SK-N-SH treated with all-trans-retinoic acid at 6 μM for 48 hours (cell line): ENCODE measurements at regions not wholly inside any gene's neighbourhood (a gene's known extent, or its start where the extent isn't known, plus 50 kb on each side); places are given as distances from the start of the nearest gene placed in this dataset.

Source experiments
- ATAC-seq: fragments of 200-7000 bp; cut with Tn5 transposase; 3 replicates; pipeline ENCODE4 v1.9.1; 2020; ENCODE audit warnings: mild to moderate bottlenecking, moderate library complexity
- ARNTL ChIP-seq: fragments of 450-650 bp; formaldehyde crosslinking; IDR thresholded peaks from 2 replicates; pipeline ENCODE4 v1.5.0; 2020; ENCODE audit warnings: low read depth, mild to moderate bottlenecking, moderate library complexity, borderline replicate concordance
- BACH2 ChIP-seq: fragments of 250-450 bp; sonication (Bioruptor Pico); IDR thresholded peaks from 2 replicates; pipeline ENCODE4 v1.9.0; 2021; ENCODE audit warnings: mild to moderate bottlenecking, borderline replicate concordance
- CSDC2 ChIP-seq: fragments of 250-450 bp; sonication (Bioruptor Pico); IDR thresholded peaks from 2 replicates; pipeline ENCODE4 v1.5.0; 2020; ENCODE audit warnings: mild to moderate bottlenecking, moderate library complexity
- CSRNP3 ChIP-seq: fragments of 250-450 bp; sonication (Bioruptor Pico); IDR thresholded peaks from 2 replicates; pipeline ENCODE4 v1.5.1; 2021; ENCODE audit warnings: mild to moderate bottlenecking, moderate library complexity
- GLIS3 ChIP-seq: fragments of 250-450 bp; sonication (Bioruptor Pico); IDR thresholded peaks from 2 replicates; pipeline ENCODE4 v1.5.0; 2020; ENCODE audit warnings: mild to moderate bottlenecking, moderate library complexity
- ISL1 ChIP-seq: fragments of 250-450 bp; sonication (Bioruptor Pico); IDR thresholded peaks from 2 replicates; pipeline ENCODE4 v2.1.2; 2022; ENCODE audit warnings: mild to moderate bottlenecking, moderate library complexity
- OSR1 ChIP-seq: fragments of 250-450 bp; sonication (Bioruptor Pico); IDR thresholded peaks from 2 replicates; pipeline ENCODE4 v1.8.0; 2022; ENCODE audit warnings: moderate library complexity, mild to moderate bottlenecking, inconsistent platforms
- POU6F1 ChIP-seq: fragments of 250-450 bp; sonication (Bioruptor Pico); IDR thresholded peaks from 2 replicates; pipeline ENCODE4 v1.8.0; 2021; ENCODE audit warnings: low read depth, mild to moderate bottlenecking, moderate library complexity, borderline replicate concordance
- PPARA ChIP-seq: fragments of 250-450 bp; sonication (Bioruptor Pico); IDR thresholded peaks from 2 replicates; pipeline ENCODE4 v1.5.0; 2020; ENCODE audit warnings: mild to moderate bottlenecking, borderline replicate concordance
- RARB ChIP-seq: fragments of 250-450 bp; sonication (Bioruptor Pico); IDR thresholded peaks from 2 replicates; pipeline ENCODE4 v1.8.0; 2021; ENCODE audit warnings: mild to moderate bottlenecking, moderate library complexity
- SNAI2 ChIP-seq: fragments of 250-450 bp; sonication (Bioruptor Pico); IDR thresholded peaks from 2 replicates; pipeline ENCODE4 v1.5.0; 2020; ENCODE audit warnings: mild to moderate bottlenecking, moderate library complexity
- TCF4 ChIP-seq: fragments of 250-450 bp; sonication (Bioruptor Pico); IDR thresholded peaks from 2 replicates; pipeline ENCODE4 v1.8.0; 2021; ENCODE audit warnings: mild to moderate bottlenecking, moderate library complexity, borderline replicate concordance
- TOX ChIP-seq: fragments of 250-450 bp; sonication (Bioruptor Pico); IDR thresholded peaks from 2 replicates; pipeline ENCODE4 v1.8.0; 2021; ENCODE audit warnings: mild to moderate bottlenecking, moderate library complexity, borderline replicate concordance
- ZC3H10 ChIP-seq: fragments of 250-450 bp; sonication (Bioruptor Pico); IDR thresholded peaks from 2 replicates; pipeline ENCODE4 v1.5.1; 2021; ENCODE audit warnings: mild to moderate bottlenecking, moderate library complexity
- ZFP3 ChIP-seq: fragments of 250-450 bp; sonication (Bioruptor Pico); IDR thresholded peaks from 2 replicates; pipeline ENCODE4 v1.5.0; 2020; ENCODE audit warnings: mild to moderate bottlenecking, moderate library complexity
- ZNF565 ChIP-seq: fragments of 450-650 bp; formaldehyde crosslinking; conservative IDR thresholded peaks from 2 replicates; pipeline ENCODE4 v1.5.0; 2020; ENCODE audit warnings: low read depth, mild to moderate bottlenecking, moderate library complexity
- ZNF70 ChIP-seq: fragments of 450-650 bp; formaldehyde crosslinking; IDR thresholded peaks from 2 replicates; pipeline ENCODE4 v1.5.0; 2020; ENCODE audit warnings: mild to moderate bottlenecking, moderate library complexity
- ZNF8 ChIP-seq: fragments of 450-650 bp; formaldehyde crosslinking; IDR thresholded peaks from 2 replicates; pipeline ENCODE4 v1.5.0; 2020; ENCODE audit warnings: mild to moderate bottlenecking, moderate library complexity
- TF ChIP-seq, protein P1 (sequence below): fragments of 250-450 bp; sonication (Bioruptor Pico); IDR thresholded peaks from 2 replicates; pipeline ENCODE4 v1.8.0; 2020; ENCODE audit warnings: mild to moderate bottlenecking, moderate library complexity, borderline replicate concordance
- TF ChIP-seq, protein P2 (sequence below): fragments of 250-450 bp; sonication (Bioruptor Pico); IDR thresholded peaks from 2 replicates; pipeline ENCODE4 v1.5.0; 2020; ENCODE audit warnings: mild to moderate bottlenecking, moderate library complexity

GRCh38 chr1:5683446-5683845 is 308.8 kb downstream of the NPHP4 start:
- TF ChIP-seq ZFP3 (no peak), TCF4 (no peak), ZNF70 (no peak), SNAI2 (CRISPR knock-in tag) (no peak), CSRNP3 (CRISPR knock-in tag) (no peak), OSR1 (CRISPR knock-in tag) (no peak)
- ATAC-seq: no peak

DNA sequence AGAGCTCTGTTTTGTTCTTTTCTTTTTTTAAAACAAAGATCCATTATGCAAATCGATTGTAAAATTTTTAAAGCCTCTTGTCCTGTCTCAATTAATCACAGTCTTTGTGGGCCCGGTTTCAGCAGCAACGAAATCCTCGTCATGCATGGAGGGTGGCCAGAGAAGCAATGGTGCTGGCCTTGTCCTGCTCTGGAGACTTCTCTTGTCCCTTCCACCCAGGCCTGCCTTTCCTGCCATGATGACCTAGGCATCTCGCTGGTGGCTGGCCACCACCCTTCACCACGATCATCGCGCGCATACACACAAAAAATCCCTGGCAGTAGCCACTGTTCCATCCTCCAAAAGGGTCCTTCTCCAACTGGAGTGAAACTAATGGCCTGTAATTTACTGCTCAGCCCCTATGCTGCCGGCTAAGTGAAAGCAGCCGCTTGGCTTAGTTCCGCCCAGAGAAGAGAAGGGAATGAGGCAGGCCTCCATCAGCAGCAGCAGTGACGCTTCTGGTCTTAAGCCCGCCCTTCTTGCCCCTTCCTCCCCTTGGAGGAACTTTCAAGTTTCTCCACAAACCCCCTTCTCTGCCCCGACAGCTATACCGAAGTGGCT is 309.5 kb downstream of the NPHP4 start:
- TF ChIP-seq BACH2 (CRISPR knock-in tag): no peak
- TF ChIP-seq ZC3H10 (CRISPR knock-in tag): no peak
- no peak for TF ChIP-seq TCF4
- no peak for TF ChIP-seq ISL1 (CRISPR knock-in tag)
- no peak for TF ChIP-seq ZNF565 (CRISPR knock-in tag)
- no peak for TF ChIP-seq CSDC2 (CRISPR knock-in tag)
- no peak for TF ChIP-seq POU6F1 (CRISPR knock-in tag)
- TF ChIP-seq, protein P1, sequence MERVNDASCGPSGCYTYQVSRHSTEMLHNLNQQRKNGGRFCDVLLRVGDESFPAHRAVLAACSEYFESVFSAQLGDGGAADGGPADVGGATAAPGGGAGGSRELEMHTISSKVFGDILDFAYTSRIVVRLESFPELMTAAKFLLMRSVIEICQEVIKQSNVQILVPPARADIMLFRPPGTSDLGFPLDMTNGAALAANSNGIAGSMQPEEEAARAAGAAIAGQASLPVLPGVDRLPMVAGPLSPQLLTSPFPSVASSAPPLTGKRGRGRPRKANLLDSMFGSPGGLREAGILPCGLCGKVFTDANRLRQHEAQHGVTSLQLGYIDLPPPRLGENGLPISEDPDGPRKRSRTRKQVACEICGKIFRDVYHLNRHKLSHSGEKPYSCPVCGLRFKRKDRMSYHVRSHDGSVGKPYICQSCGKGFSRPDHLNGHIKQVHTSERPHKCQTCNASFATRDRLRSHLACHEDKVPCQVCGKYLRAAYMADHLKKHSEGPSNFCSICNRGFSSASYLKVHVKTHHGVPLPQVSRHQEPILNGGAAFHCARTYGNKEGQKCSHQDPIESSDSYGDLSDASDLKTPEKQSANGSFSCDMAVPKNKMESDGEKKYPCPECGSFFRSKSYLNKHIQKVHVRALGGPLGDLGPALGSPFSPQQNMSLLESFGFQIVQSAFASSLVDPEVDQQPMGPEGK: no peak
- no peak for ATAC-seq

GRCh38 chr1:5681654-5682053 is 310.6 kb downstream of the NPHP4 start:
- TF ChIP-seq TOX (CRISPR knock-in tag): no peak
- TF ChIP-seq ZC3H10 (CRISPR knock-in tag): no peak
- TF ChIP-seq ZNF565 (CRISPR knock-in tag): no peak
- no peak for TF ChIP-seq PPARA (CRISPR knock-in tag)
- no peak for TF ChIP-seq ZFP3
- no peak for TF ChIP-seq SNAI2 (CRISPR knock-in tag)
- TF ChIP-seq ARNTL (CRISPR knock-in tag): no peak
- TF ChIP-seq CSDC2 (CRISPR knock-in tag): no peak
- TF ChIP-seq, protein P2, sequence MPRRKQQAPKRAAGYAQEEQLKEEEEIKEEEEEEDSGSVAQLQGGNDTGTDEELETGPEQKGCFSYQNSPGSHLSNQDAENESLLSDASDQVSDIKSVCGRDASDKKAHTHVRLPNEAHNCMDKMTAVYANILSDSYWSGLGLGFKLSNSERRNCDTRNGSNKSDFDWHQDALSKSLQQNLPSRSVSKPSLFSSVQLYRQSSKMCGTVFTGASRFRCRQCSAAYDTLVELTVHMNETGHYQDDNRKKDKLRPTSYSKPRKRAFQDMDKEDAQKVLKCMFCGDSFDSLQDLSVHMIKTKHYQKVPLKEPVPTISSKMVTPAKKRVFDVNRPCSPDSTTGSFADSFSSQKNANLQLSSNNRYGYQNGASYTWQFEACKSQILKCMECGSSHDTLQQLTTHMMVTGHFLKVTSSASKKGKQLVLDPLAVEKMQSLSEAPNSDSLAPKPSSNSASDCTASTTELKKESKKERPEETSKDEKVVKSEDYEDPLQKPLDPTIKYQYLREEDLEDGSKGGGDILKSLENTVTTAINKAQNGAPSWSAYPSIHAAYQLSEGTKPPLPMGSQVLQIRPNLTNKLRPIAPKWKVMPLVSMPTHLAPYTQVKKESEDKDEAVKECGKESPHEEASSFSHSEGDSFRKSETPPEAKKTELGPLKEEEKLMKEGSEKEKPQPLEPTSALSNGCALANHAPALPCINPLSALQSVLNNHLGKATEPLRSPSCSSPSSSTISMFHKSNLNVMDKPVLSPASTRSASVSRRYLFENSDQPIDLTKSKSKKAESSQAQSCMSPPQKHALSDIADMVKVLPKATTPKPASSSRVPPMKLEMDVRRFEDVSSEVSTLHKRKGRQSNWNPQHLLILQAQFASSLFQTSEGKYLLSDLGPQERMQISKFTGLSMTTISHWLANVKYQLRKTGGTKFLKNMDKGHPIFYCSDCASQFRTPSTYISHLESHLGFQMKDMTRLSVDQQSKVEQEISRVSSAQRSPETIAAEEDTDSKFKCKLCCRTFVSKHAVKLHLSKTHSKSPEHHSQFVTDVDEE (CRISPR knock-in tag): no peak
- TF ChIP-seq, protein P1: no peak
- TF ChIP-seq ISL1 (CRISPR knock-in tag): no peak
- ATAC-seq: no peak

GRCh38 chr1:5680600-5680999 is 311.6 kb downstream of the NPHP4 start:
- ATAC-seq: no peak
- TF ChIP-seq CSRNP3 (CRISPR knock-in tag): no peak
- no peak for TF ChIP-seq ZNF565 (CRISPR knock-in tag)
- no peak for TF ChIP-seq CSDC2 (CRISPR knock-in tag)
- TF ChIP-seq, protein P2 (CRISPR knock-in tag): no peak
- no peak for TF ChIP-seq OSR1 (CRISPR knock-in tag)
- no peak for TF ChIP-seq ZFP3
- TF ChIP-seq ARNTL (CRISPR knock-in tag): no peak
- no peak for TF ChIP-seq RARB (CRISPR knock-in tag)
- no peak for TF ChIP-seq GLIS3
- no peak for TF ChIP-seq ZNF8 (CRISPR knock-in tag)
- TF ChIP-seq PPARA (CRISPR knock-in tag): no peak
